LNCaP clone FGC (cell line): ENCODE measurements at regions not wholly inside any gene's neighbourhood (a gene's known extent, or its start where the extent isn't known, plus 50 kb on each side); places are given as distances from the start of the nearest gene placed in this dataset.
A peak's percentile ranks its signal among the peaks of the same experiment; 100 is the strongest.

Experiments used
- DNase-seq: peaks from one replicate; pipeline ENCODE4 v3.0.0-alpha.2; 2011; ENCODE audit warnings: low read depth
- H3K4me3 ChIP-seq: 2 replicates; pipeline ENCODE4 v1.5.1; 2011; ENCODE audit warnings: mild to moderate bottlenecking, low read depth, low read length, control low read depth
- TF ChIP-seq, protein P1 (sequence below): IDR thresholded peaks from 2 replicates; pipeline ENCODE4 v1.5.1; 2012; ENCODE audit warnings: mild to moderate bottlenecking; ENCODE audit not compliant: control insufficient read depth, insufficient read depth; ENCODE audit errors: extremely low read depth

DNA sequence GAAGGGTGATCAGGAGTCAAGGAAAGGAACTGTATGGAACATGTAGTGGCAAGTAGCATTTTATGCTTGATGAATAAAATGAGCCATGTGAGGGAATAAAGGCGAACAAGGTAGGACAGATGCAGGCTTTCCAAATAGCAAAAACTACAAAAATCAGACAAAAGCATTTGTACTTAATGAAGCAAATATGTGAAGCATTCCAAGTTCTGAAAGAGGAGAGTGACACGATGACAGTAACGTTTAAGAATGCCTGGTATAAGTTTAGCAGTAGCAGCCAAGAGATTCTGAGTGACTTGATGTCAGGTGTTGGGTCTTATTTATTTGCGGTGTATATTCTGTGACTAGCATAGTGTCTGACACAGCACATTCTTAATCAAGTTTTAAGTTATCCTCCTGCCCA, 408.2 kb upstream of the RASGRP1 start:
- TF ChIP-seq, protein P1, sequence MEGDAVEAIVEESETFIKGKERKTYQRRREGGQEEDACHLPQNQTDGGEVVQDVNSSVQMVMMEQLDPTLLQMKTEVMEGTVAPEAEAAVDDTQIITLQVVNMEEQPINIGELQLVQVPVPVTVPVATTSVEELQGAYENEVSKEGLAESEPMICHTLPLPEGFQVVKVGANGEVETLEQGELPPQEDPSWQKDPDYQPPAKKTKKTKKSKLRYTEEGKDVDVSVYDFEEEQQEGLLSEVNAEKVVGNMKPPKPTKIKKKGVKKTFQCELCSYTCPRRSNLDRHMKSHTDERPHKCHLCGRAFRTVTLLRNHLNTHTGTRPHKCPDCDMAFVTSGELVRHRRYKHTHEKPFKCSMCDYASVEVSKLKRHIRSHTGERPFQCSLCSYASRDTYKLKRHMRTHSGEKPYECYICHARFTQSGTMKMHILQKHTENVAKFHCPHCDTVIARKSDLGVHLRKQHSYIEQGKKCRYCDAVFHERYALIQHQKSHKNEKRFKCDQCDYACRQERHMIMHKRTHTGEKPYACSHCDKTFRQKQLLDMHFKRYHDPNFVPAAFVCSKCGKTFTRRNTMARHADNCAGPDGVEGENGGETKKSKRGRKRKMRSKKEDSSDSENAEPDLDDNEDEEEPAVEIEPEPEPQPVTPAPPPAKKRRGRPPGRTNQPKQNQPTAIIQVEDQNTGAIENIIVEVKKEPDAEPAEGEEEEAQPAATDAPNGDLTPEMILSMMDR = no peak
- no peak for DNase-seq
- no peak overlapping the region for H3K4me3 ChIP-seq

DNA sequence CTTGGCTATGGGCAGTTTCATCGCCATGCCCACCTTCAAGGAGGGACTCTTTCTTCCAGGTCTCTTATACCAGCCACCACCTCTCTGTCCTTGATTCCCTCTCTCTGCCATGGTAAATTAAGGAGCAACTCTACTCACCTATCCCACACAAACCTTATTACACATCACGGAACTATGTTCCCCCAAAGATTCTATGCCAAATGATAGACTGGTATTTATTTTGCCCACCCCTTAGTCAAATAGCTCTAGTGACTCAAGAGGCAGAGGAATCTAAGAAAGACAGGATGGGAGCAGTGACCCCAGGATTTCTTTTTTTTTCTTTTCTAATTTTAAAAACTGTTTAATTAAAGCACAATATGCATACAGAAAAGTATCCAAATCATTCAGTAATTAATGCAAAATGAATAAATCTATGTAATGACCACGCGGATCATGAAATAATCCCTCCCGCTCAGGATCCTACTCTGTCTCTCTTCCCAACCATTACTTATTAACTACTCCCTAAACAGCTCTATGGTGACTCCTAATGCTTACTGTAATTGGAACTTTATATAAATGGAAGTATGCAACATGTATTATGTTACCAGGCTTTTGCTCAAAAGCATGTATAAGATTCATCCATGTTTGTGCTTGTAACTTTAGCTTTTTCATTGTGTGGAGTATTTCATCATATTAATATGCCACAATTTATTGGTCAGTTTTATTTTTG, 410.8 kb upstream of the RASGRP1 start:
- H3K4me3 ChIP-seq = no peak overlapping the region
- no peak for DNase-seq
- TF ChIP-seq, protein P1 = no peak

DNA sequence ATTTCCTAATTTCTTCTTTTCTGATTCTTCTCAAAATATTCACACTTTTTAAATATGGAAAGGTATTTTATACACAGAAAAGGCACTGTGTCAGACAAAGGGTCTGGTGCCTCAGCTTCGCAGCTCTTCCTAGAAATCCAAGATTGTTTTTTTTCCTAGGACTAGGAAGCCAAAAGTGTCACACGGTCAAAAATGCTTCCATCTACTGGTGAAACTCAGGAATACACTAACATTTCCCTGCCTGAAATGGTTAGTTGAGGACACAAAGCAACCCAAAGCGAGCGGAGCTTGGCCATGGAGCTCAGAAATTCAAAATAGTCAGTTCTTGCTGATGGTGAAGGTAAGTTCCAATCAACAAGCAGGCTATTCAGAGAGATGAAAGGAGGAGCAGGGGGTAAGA, 426.5 kb upstream of the RASGRP1 start:
- no peak for DNase-seq
- TF ChIP-seq, protein P1 = peak; percentile 55; the same call in 1 of the 2 replicates
- H3K4me3 ChIP-seq = no peak overlapping the region

DNA sequence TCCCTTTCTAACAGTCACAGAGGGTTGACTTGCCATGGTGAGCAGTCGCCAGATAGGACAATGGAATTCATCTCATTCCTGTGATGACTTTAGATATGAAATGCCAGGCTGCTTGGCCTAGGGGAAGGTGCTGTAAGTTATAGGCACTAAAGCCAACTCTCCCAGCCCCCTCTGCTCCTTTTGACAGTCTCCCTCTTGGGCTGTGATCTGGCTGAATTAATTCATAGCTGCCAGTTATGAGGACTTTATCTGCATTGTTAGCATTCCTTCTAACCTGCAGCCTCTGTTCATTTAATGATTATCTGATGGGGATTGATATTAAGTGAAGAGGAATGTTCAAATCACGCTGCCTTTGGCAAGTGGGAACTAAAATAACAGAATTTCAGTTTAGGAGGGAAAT, 427.1 kb upstream of the RASGRP1 start:
- H3K4me3 ChIP-seq = no peak overlapping the region
- TF ChIP-seq, protein P1 = no peak
- DNase-seq = no peak

DNA sequence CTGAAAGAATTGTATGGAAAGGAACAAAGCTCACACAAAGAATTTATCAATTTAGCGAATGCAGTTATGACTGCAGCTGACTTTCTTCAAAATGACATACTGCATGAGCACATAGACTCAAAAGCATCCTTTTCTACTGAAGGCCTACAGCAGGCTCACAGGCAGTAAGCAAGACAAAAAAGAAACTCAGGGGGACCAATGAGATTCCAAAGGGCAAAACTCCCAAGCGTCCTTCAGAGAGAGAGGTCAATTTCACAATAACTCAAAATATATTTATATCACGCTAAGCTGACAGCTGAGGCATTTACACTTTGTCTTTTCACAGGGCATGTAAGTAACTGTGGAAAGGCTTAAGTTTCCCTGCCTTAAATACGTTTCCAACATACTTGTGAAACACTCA, 427.9 kb upstream of the RASGRP1 start:
- no peak for DNase-seq
- TF ChIP-seq, protein P1 = no peak
- no peak overlapping the region for H3K4me3 ChIP-seq

DNA sequence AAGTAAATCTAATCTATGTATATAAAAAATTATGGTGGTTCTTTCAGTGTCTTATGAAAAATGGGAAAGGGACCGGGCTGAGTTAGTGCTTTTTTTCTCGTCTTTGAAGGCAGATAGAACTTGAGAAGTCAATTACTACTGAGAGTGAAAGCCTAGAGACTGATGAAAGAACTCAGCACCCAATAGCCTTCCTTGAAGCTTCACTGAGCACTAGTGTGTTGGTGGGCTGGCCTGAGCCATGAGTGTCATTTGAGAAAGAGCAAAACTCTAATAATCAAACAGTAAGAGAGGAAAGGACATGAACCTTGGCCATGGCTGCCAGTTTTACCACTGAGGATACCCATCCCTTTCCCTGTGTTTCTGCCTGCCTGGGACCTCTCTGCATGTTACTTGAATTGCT, 428.3 kb upstream of the RASGRP1 start:
- H3K4me3 ChIP-seq = no peak overlapping the region
- TF ChIP-seq, protein P1 = no peak
- no peak for DNase-seq

DNA sequence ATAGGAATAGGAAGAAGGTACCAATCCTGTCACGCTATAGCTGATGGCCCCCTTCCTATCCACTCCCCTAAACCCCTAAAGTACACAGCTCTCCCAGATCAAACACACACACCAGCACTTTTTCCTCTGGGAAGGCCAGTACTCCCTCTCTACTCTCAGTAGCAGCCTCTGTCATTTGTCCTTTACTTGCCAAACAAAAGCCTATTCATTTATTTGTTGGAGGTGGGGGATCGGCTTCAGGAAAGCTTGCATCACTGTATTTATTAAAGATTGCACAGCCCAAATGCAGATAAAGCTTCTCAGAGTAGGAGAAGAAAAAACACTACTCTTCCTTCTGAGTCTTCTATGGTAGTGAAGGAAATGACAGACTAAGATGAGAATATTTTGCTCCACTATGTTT, 429.7 kb upstream of the RASGRP1 start:
- TF ChIP-seq, protein P1 = no peak

More for the DNA sequence above, 429.7 kb upstream of the RASGRP1 start:
- DNase-seq = no peak
- H3K4me3 ChIP-seq = no peak overlapping the region
